A172 (cell line): ENCODE measurements at regions not wholly inside any gene's neighbourhood (a gene's known extent, or its start where the extent isn't known, plus 50 kb on each side); places are given as distances from the start of the nearest gene placed in this dataset.
A peak's percentile ranks its signal among the peaks of the same experiment; 100 is the strongest.

ENCODE experiments used
- DNase-seq: peaks from one replicate; pipeline ENCODE4 v3.0.0-alpha.2; 2015; ENCODE audit warnings: low spot score

- DNase-seq: peak; percentile 78
Measured at GRCh38 chr21:24895885-24896734, 711.2 kb downstream of the MRPL39 start.

GRCh38 chr21:24894324-24894723 is 713.0 kb downstream of the MRPL39 start:
- no peak for DNase-seq

GRCh38 chr21:24890021-24890420 is 717.3 kb downstream of the MRPL39 start:
- no peak for DNase-seq

- DNase-seq: peak; percentile 8
Measured at GRCh38 chr21:24881506-24881905, 725.8 kb downstream of the MRPL39 start.

GRCh38 chr21:24870633-24871032 is 736.6 kb downstream of the MRPL39 start:
- DNase-seq: no peak

- DNase-seq: no peak
Measured at GRCh38 chr21:24869862-24870261, 737.4 kb downstream of the MRPL39 start.

- no peak for DNase-seq
Measured at GRCh38 chr21:24868117-24868516, 739.2 kb downstream of the MRPL39 start.

GRCh38 chr21:24861471-24861870 is 745.8 kb downstream of the MRPL39 start:
- no peak for DNase-seq

- DNase-seq: no peak
Measured at GRCh38 chr21:24856326-24856725, 751.0 kb downstream of the MRPL39 start.

GRCh38 chr21:24852610-24853195 is 754.6 kb downstream of the MRPL39 start:
- DNase-seq: peak; percentile 7

GRCh38 chr21:24850121-24850520 is 757.2 kb downstream of the MRPL39 start:
- no peak for DNase-seq

- DNase-seq: no peak
Measured at GRCh38 chr21:24844671-24845070, 762.6 kb downstream of the MRPL39 start.

GRCh38 chr21:24840287-24840686 is 767.0 kb downstream of the MRPL39 start:
- DNase-seq: no peak

- no peak for DNase-seq
Measured at GRCh38 chr21:24832961-24833360, 774.3 kb downstream of the MRPL39 start.

- DNase-seq: no peak
Measured at GRCh38 chr21:24829397-24829796, 777.9 kb downstream of the MRPL39 start.

GRCh38 chr21:24826822-24827221 is 780.5 kb downstream of the MRPL39 start:
- DNase-seq: no peak

GRCh38 chr21:24825348-24825747 is 781.9 kb downstream of the MRPL39 start:
- DNase-seq: no peak

GRCh38 chr21:24824209-24824608 is 783.1 kb downstream of the MRPL39 start:
- no peak for DNase-seq

GRCh38 chr21:24823247-24823646 is 784.0 kb downstream of the MRPL39 start:
- DNase-seq: no peak

GRCh38 chr21:24785033-24785432 is 822.2 kb downstream of the MRPL39 start:
- no peak for DNase-seq

- DNase-seq: no peak
Measured at GRCh38 chr21:24781146-24781545, 826.1 kb downstream of the MRPL39 start.

GRCh38 chr21:24759348-24760075 is 847.8 kb downstream of the MRPL39 start:
- DNase-seq: no peak

GRCh38 chr21:24738063-24738462 is 869.2 kb downstream of the MRPL39 start:
- no peak for DNase-seq
